H9 (cell line): ENCODE measurements at regions not wholly inside any gene's neighbourhood (a gene's known extent, or its start where the extent isn't known, plus 50 kb on each side); places are given as distances from the start of the nearest gene placed in this dataset.

Experiments used
- DNase-seq: peaks from one replicate; pipeline ENCODE4 v3.0.0-alpha.2; 2017
- H2AFZ ChIP-seq: one replicate; pipeline ENCODE4 v1.6.1; 2013; ENCODE audit warnings: mild to moderate bottlenecking, low read length, control low read depth, moderate library complexity
- H2AK5ac ChIP-seq: 2 replicates; pipeline ENCODE4 v1.6.1; 2013; ENCODE audit warnings: low read length, control low read depth, mixed read lengths; ENCODE audit not compliant: insufficient read length
- H2BK120ac ChIP-seq: one replicate; pipeline ENCODE4 v1.6.1; 2013; ENCODE audit warnings: low read depth, mild to moderate bottlenecking, low read length, control low read depth, inconsistent platforms; ENCODE audit not compliant: poor library complexity, severe bottlenecking
- H2BK12ac ChIP-seq: 2 replicates; pipeline ENCODE4 v1.6.1; 2013; ENCODE audit warnings: low read length, control low read depth, mixed read lengths, low read depth; ENCODE audit not compliant: insufficient read length
- H2BK15ac ChIP-seq: 2 replicates; pipeline ENCODE4 v1.6.1; 2013; ENCODE audit warnings: low read depth, low read length, control low read depth
- H2BK20ac ChIP-seq: one replicate; pipeline ENCODE4 v1.6.1; 2013; ENCODE audit warnings: low read depth, mild to moderate bottlenecking, low read length, control low read depth, inconsistent platforms; ENCODE audit not compliant: poor library complexity, severe bottlenecking
- H2BK5ac ChIP-seq: 2 replicates; pipeline ENCODE4 v1.6.1; 2013; ENCODE audit warnings: low read length, control low read depth, mixed read lengths; ENCODE audit not compliant: insufficient read length
- H3K14ac ChIP-seq: 2 replicates; pipeline ENCODE4 v1.6.1; 2013; ENCODE audit warnings: low read length, control low read depth; ENCODE audit not compliant: insufficient read depth
- H3K18ac ChIP-seq: 2 replicates; pipeline ENCODE4 v1.6.1; 2013; ENCODE audit warnings: low read depth, mild to moderate bottlenecking, mixed read lengths, low read length, control low read depth; ENCODE audit not compliant: insufficient read length
- H3K23ac ChIP-seq: 2 replicates; pipeline ENCODE4 v1.6.1; 2013; ENCODE audit warnings: low read length, control low read depth, mixed read lengths, low read depth; ENCODE audit not compliant: insufficient read length
- H3K23me2 ChIP-seq: 2 replicates; pipeline ENCODE4 v1.6.1; 2013; ENCODE audit warnings: low read depth, mild to moderate bottlenecking, mixed read lengths, low read length, control low read depth; ENCODE audit not compliant: insufficient read length, poor library complexity, severe bottlenecking
- H3K27ac ChIP-seq: 2 replicates; pipeline ENCODE4 v1.5.1; 2013; ENCODE audit warnings: low read length, control low read depth, mixed read lengths, low read depth; ENCODE audit not compliant: insufficient read length
- H3K27me3 ChIP-seq: 2 replicates; pipeline ENCODE4 v1.6.1; 2013; ENCODE audit warnings: low read length, control low read depth, inconsistent platforms; ENCODE audit not compliant: insufficient read depth
- H3K4ac ChIP-seq: 2 replicates; pipeline ENCODE4 v1.6.1; 2013; ENCODE audit warnings: low read depth, mild to moderate bottlenecking, control low read depth, inconsistent platforms, low read length, moderate library complexity
- H3K4me1 ChIP-seq: 2 replicates; pipeline ENCODE4 v1.6.1; 2013; ENCODE audit warnings: low read length, control low read depth, inconsistent platforms; ENCODE audit not compliant: insufficient read depth
- H3K4me2 ChIP-seq: 2 replicates; pipeline ENCODE4 v1.6.1; 2013; ENCODE audit warnings: low read length, control low read depth, mixed read lengths; ENCODE audit not compliant: insufficient read length, insufficient read depth
- H3K56ac ChIP-seq: 2 replicates; pipeline ENCODE4 v1.6.1; 2013; ENCODE audit warnings: low read depth, mild to moderate bottlenecking, mixed read lengths, low read length, control low read depth; ENCODE audit not compliant: insufficient read length
- H3K79me1 ChIP-seq: 2 replicates; pipeline ENCODE4 v1.6.1; 2013; ENCODE audit warnings: low read depth, mild to moderate bottlenecking, moderate library complexity, low read length, control low read depth, inconsistent platforms; ENCODE audit not compliant: insufficient read depth, poor library complexity, severe bottlenecking
- H3K79me2 ChIP-seq: 2 replicates; pipeline ENCODE4 v1.6.1; 2013; ENCODE audit warnings: low read length, control low read depth, inconsistent platforms; ENCODE audit not compliant: insufficient read depth
- H3K9ac ChIP-seq: 2 replicates; pipeline ENCODE4 v1.6.1; 2013; ENCODE audit warnings: low read length, control low read depth, mixed read lengths; ENCODE audit not compliant: insufficient read length; ENCODE audit errors: extremely low read depth
- H3K9me3 ChIP-seq: one replicate; pipeline ENCODE4 v1.6.1; 2013; ENCODE audit warnings: low read depth, low read length, inconsistent platforms; ENCODE audit not compliant: control insufficient read depth
- H3T11ph ChIP-seq: one replicate; pipeline ENCODE4 v1.6.1; 2013; ENCODE audit warnings: mild to moderate bottlenecking, low read length, control low read depth, inconsistent platforms
- H4K20me1 ChIP-seq: one replicate; pipeline ENCODE4 v1.6.1; 2013; ENCODE audit not compliant: control insufficient read depth, insufficient read length, insufficient read depth
- H4K5ac ChIP-seq: 2 replicates; pipeline ENCODE4 v1.6.1; 2013; ENCODE audit warnings: low read depth, mild to moderate bottlenecking, mixed read lengths, low read length, control low read depth; ENCODE audit not compliant: insufficient read length
- H4K8ac ChIP-seq: replicated peaks from 2 replicates; pipeline ENCODE4 v1.6.1; 2013; ENCODE audit warnings: low read length, control low read depth, mixed read lengths, low read depth; ENCODE audit not compliant: insufficient read length
- H4K91ac ChIP-seq: 2 replicates; pipeline ENCODE4 v1.6.1; 2013; ENCODE audit warnings: low read depth, mild to moderate bottlenecking, moderate library complexity, mixed read lengths, low read length, control low read depth; ENCODE audit not compliant: insufficient read length
- H3K27ac Mint-ChIP-seq, 3 experiments: 2 replicates in 2 of 3; 3 replicates in 1 of 3; pipeline ENCODE4 v1.8.0; 2020 to 2021; ENCODE audit warnings: mixed read lengths in 3 of 3, mild to moderate bottlenecking in 1 of 3, moderate library complexity in 1 of 3
- H3K27me3 Mint-ChIP-seq: 2 replicates; pipeline ENCODE4 v1.8.0; 2021; ENCODE audit warnings: low read depth, mild to moderate bottlenecking, moderate library complexity, mixed read lengths
- H3K36me3 Mint-ChIP-seq, 3 experiments: 2 replicates in 2 of 3; 3 replicates in 1 of 3; pipeline ENCODE4 v1.8.0; 2020 to 2021; ENCODE audit warnings: low read depth in 3 of 3, mixed read lengths in 3 of 3; ENCODE audit not compliant: insufficient read depth in 1 of 3
- H3K4me1 Mint-ChIP-seq, 2 experiments: 2 replicates each; pipeline ENCODE4 v1.8.0; 2020; ENCODE audit warnings: mixed read lengths in 2 of 2
- H3K4me3 Mint-ChIP-seq, 2 experiments: 2 replicates in 1 of 2; 3 replicates in 1 of 2; pipeline ENCODE4 v1.8.0; 2020 to 2021; ENCODE audit warnings: mild to moderate bottlenecking in 2 of 2, mixed read lengths in 2 of 2, moderate library complexity in 1 of 2
- H3K9me3 Mint-ChIP-seq, 2 experiments: 2 replicates in 1 of 2; 3 replicates in 1 of 2; pipeline ENCODE4 v1.8.0; 2020; ENCODE audit warnings: mild to moderate bottlenecking in 2 of 2, mixed read lengths in 2 of 2, moderate library complexity in 1 of 2
- WGBS: extraction: QIAGEN DNeasy Blood & Tissue Kit; methylation state at CpG from one replicate; pipeline ENCODE4 v1.1.7; 2013; ENCODE audit warnings: missing lambda C conversion rate, low lambda C conversion rate, mixed read lengths; ENCODE audit not compliant: insufficient read length; ENCODE audit errors: extremely low coverage; 5-methylcytosine and 5-hydroxymethylcytosine counted together
- TF ChIP-seq, protein P1 (sequence below): fragments of 200-600 bp; sonication (generic); conservative IDR thresholded peaks from 3 replicates; pipeline ENCODE4 v1.8.0; 2021; ENCODE audit warnings: antibody characterized with exemption, mild to moderate bottlenecking

DNA sequence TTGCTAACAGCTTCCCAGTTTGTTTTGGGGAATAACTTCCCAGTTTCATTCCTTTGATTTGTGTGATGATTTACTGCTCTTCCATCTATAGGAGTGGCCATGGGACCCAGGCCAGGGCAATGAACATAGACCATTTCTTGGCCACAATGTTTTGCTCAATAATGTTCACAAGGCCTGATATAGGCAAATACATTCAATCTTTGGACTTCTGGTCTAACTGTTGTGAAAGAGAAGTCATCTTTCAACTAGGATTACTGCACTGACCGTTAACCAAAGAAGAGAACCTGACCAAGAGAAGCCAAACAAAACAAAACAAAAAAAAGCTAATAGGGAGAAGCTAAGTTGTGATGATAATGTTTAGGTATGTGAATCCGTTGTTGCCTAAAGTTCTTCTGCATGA, 221.8 kb upstream of the SUCLG2 start:
- Histone ChIP-seq H3K23ac (no peak overlapping the region), H3K14ac (no peak overlapping the region), H3K56ac (no peak overlapping the region), H3K27ac (no peak overlapping the region), H4K8ac (no peak overlapping the region), H3K23me2 (no peaks in the 10 kb centered on the region), H2AFZ (no peak overlapping the region), H3K4me1 (no peaks in the 10 kb centered on the region), H4K20me1 (no peaks in the 10 kb centered on the region), H3K79me2 (0 out of 2 replicates have a peak, but pooled peaks cover 1% of the 10 kb centered on the region), H3K27me3 (no peaks in the 10 kb centered on the region), H3T11ph (no peak overlapping the region), H2BK5ac (no peak overlapping the region), H2BK20ac (no peak overlapping the region), H3K79me1 (no peaks in the 10 kb centered on the region), H2AK5ac (no peak overlapping the region), H3K4ac (no peak overlapping the region), H4K5ac (no peak overlapping the region), H2BK15ac (no peak overlapping the region), H4K91ac (no peak overlapping the region), H3K9me3 (no peaks in the 10 kb centered on the region), H3K9ac (no peak overlapping the region), H2BK12ac (no peak overlapping the region), H3K18ac (no peak overlapping the region), H2BK120ac (no peak overlapping the region), H3K4me2 (no peak overlapping the region)
- Mint-ChIP-seq H3K27ac (no peak overlapping the region), H3K36me3 (no peaks in the 10 kb centered on the region), H3K4me3 (no peak overlapping the region), H3K4me1 (no peaks in the 10 kb centered on the region), H3K9me3 (no peaks in the 10 kb centered on the region), H3K27me3 (peaks cover 1% of the 10 kb centered on the region)
- TF ChIP-seq, protein P1, sequence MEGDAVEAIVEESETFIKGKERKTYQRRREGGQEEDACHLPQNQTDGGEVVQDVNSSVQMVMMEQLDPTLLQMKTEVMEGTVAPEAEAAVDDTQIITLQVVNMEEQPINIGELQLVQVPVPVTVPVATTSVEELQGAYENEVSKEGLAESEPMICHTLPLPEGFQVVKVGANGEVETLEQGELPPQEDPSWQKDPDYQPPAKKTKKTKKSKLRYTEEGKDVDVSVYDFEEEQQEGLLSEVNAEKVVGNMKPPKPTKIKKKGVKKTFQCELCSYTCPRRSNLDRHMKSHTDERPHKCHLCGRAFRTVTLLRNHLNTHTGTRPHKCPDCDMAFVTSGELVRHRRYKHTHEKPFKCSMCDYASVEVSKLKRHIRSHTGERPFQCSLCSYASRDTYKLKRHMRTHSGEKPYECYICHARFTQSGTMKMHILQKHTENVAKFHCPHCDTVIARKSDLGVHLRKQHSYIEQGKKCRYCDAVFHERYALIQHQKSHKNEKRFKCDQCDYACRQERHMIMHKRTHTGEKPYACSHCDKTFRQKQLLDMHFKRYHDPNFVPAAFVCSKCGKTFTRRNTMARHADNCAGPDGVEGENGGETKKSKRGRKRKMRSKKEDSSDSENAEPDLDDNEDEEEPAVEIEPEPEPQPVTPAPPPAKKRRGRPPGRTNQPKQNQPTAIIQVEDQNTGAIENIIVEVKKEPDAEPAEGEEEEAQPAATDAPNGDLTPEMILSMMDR = no peak
- no CpG with 5 or more reads among the region's 2 CpGs for WGBS
- no peak for DNase-seq
